ENCODE measurements at regions not wholly inside any gene's neighbourhood (a gene's known extent, or its start where the extent isn't known, plus 50 kb on each side); places are given as distances from the start of the nearest gene placed in this dataset.
A peak's percentile ranks its signal among the peaks of the same experiment; 100 is the strongest.

DNA sequence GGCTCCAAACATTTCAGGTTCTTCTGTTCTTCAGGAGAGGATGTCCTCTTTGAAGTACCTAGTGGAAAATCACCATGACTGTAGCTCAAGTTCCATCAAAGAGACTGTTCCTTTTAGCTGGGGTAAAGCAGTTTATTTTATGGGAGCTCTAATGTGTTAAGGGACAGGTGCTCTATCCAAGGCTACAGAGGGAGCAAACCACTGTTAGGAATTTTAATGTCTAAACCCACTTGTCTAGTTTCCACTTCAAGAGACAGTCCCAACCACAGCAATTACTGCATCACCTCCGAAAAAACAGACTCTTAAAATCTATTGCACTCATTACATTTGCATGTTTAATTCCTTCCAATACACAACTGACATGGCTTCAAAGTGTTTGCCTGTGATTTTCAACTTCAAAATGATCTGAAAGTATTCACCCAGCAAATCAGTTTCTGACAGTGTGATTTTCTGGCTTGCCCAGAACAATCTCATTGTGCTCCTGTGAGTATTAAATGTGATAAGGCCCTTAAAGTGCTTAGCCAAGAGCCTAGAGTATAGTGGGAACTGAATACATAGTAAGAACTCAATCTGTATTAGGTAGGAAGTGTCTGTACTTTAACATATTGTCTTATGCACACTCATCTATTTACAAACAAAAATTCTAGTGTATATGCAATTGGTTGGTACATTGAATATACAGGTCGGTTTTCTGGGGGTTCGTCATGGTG lies 266.5 kb upstream of the CCDC54 start:
- Histone ChIP-seq H3K36me3 (replicated peaks in 1 of 2; ENCODE audit: control insufficient read depth in 1 of 2, insufficient read depth in 2 of 2, low read length in 1 of 2) (no peaks in the 10 kb centered on the region), H3K9me3 (no peaks in the 10 kb centered on the region), H3F3A (replicated peaks; ENCODE audit: insufficient read depth) (peaks cover 5% of the 10 kb centered on the region), H3K27ac (ENCODE audit: low read depth in 2 of 2, low read length in 1 of 2) (no peak overlapping the region), H4K20me1 (ENCODE audit: insufficient read depth) (no peaks in the 10 kb centered on the region), H3K9ac (no peak overlapping the region), H3K4me2 (no peak overlapping the region), H2AFZ (ENCODE audit: low read depth) (no peak overlapping the region), H3K79me2 (ENCODE audit: insufficient read depth) (no peaks in the 10 kb centered on the region), H3K4me1 (ENCODE audit: control insufficient read depth in 1 of 2, insufficient read depth in 2 of 2, low read depth in 1 of 2, low read length in 1 of 2) (peaks cover 0 to 4% of the 10 kb centered on the region in 2 experiments; a peak in 2 of 4 replicates), H3K27me3 (ENCODE audit: insufficient read depth) (no peaks in the 10 kb centered on the region), H3K4me3 (ENCODE audit: low read depth in 2 of 2, low read length in 1 of 2) (no peak overlapping the region), H3K9me2 (no peaks in the 10 kb centered on the region)
- 77% methylated on average over 3 of the region's 3 CpGs for WGBS (ENCODE audit: low lambda C conversion rate)
- ChIA-PET POLR2A (no interaction called here), CTCF (no interaction called here)
- TF ChIP-seq, protein P1, sequence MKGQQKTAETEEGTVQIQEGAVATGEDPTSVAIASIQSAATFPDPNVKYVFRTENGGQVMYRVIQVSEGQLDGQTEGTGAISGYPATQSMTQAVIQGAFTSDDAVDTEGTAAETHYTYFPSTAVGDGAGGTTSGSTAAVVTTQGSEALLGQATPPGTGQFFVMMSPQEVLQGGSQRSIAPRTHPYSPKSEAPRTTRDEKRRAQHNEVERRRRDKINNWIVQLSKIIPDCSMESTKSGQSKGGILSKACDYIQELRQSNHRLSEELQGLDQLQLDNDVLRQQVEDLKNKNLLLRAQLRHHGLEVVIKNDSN (IDR thresholded peaks at IDR 0.05; ENCODE audit: borderline replicate concordance, low read depth), result no peak
- TF ChIP-seq RCOR1 (IDR thresholded peaks at IDR 0.05; ENCODE audit: low read length) (no peak), GATA2 (CRISPR knock-in tag; IDR thresholded peaks at IDR 0.05) (no peak), EP300 (IDR thresholded peaks at IDR 0.05; ENCODE audit: borderline replicate concordance in 1 of 2, low read depth in 1 of 2, low read length in 1 of 2) (no peak), RXRA (IDR thresholded peaks at IDR 0.05; ENCODE audit: borderline replicate concordance, low read depth) (no peak), FOXM1 (IDR thresholded peaks at IDR 0.05; ENCODE audit: low read depth) (no peak)
- TF ChIP-seq, protein P2, sequence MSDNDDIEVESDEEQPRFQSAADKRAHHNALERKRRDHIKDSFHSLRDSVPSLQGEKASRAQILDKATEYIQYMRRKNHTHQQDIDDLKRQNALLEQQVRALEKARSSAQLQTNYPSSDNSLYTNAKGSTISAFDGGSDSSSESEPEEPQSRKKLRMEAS (IDR thresholded peaks at IDR 0.05; ENCODE audit: low read depth), result no peak
- TF ChIP-seq, protein P3, sequence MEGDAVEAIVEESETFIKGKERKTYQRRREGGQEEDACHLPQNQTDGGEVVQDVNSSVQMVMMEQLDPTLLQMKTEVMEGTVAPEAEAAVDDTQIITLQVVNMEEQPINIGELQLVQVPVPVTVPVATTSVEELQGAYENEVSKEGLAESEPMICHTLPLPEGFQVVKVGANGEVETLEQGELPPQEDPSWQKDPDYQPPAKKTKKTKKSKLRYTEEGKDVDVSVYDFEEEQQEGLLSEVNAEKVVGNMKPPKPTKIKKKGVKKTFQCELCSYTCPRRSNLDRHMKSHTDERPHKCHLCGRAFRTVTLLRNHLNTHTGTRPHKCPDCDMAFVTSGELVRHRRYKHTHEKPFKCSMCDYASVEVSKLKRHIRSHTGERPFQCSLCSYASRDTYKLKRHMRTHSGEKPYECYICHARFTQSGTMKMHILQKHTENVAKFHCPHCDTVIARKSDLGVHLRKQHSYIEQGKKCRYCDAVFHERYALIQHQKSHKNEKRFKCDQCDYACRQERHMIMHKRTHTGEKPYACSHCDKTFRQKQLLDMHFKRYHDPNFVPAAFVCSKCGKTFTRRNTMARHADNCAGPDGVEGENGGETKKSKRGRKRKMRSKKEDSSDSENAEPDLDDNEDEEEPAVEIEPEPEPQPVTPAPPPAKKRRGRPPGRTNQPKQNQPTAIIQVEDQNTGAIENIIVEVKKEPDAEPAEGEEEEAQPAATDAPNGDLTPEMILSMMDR (IDR thresholded peaks at IDR 0.05), result no peak
- no peak for DNase-seq

DNA sequence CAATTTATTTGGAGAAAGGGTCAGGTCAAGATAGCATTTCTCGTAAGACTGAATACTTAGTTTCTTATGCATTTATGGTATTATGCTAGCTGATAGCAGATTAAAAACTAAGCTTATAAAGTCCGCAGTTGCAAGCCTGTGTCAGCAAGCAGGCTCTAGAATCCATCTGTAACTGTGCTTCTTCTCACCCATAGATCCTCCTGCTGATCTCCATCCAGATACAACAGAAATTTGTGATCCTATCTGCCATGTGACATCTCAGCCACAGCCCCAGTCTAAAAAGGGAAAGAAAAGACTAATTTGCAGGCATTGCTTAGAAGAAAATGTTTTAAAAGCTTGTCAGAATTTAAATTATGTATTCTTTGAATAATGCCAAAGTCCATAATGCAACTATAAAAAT lies 265.4 kb upstream of the CCDC54 start:
- CTCF ChIA-PET, result interaction anchor here (1.4 kb wide), 1 partner anchor 48 kb away, joined by 5 read pairs; no protein-coding TSS in a partner anchor

More for the DNA sequence above, 265.4 kb upstream of the CCDC54 start:
- WGBS (ENCODE audit: low lambda C conversion rate), result 85% methylated on average over 2 of the region's 2 CpGs
- H3F3A ChIP-seq (replicated peaks; ENCODE audit: insufficient read depth), result peaks cover 6% of the 10 kb centered on the region
- H3K27ac ChIP-seq (ENCODE audit: low read depth in 2 of 2, low read length in 1 of 2), result no peak overlapping the region
- H4K20me1 ChIP-seq (ENCODE audit: insufficient read depth), result no peaks in the 10 kb centered on the region
- DNase-seq, result peak; percentile 36
- H3K27me3 ChIP-seq (ENCODE audit: insufficient read depth), result no peaks in the 10 kb centered on the region
- TF ChIP-seq GATA2 (CRISPR knock-in tag; IDR thresholded peaks at IDR 0.05) (peak; percentile 61), RXRA (IDR thresholded peaks at IDR 0.05; ENCODE audit: borderline replicate concordance, low read depth) (no peak)
- TF ChIP-seq, protein P3 (IDR thresholded peaks at IDR 0.05), result no peak
- TF ChIP-seq, protein P4, sequence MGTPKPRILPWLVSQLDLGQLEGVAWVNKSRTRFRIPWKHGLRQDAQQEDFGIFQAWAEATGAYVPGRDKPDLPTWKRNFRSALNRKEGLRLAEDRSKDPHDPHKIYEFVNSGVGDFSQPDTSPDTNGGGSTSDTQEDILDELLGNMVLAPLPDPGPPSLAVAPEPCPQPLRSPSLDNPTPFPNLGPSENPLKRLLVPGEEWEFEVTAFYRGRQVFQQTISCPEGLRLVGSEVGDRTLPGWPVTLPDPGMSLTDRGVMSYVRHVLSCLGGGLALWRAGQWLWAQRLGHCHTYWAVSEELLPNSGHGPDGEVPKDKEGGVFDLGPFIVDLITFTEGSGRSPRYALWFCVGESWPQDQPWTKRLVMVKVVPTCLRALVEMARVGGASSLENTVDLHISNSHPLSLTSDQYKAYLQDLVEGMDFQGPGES (IDR thresholded peaks at IDR 0.05; ENCODE audit: low read depth, low read length), result no peak
- no peaks in the 10 kb centered on the region for H3K9me3 ChIP-seq
- no peaks in the 10 kb centered on the region for H3K9me2 ChIP-seq
- no peaks in the 10 kb centered on the region for H3K79me2 ChIP-seq (ENCODE audit: insufficient read depth)
- H3K36me3 ChIP-seq (replicated peaks in 1 of 2; ENCODE audit: control insufficient read depth in 1 of 2, insufficient read depth in 2 of 2, low read length in 1 of 2), result no peaks in the 10 kb centered on the region
- no peak overlapping the region for H3K4me3 ChIP-seq (ENCODE audit: low read depth in 2 of 2, low read length in 1 of 2)
- POLR2A ChIA-PET, result no interaction called here
- H3K4me2 ChIP-seq, result no peak overlapping the region
- no peak overlapping the region for H2AFZ ChIP-seq (ENCODE audit: low read depth)
- H3K9ac ChIP-seq, result no peak overlapping the region
- peaks cover 0 to 4% of the 10 kb centered on the region in 2 experiments; a peak in 2 of 4 replicates for H3K4me1 ChIP-seq (ENCODE audit: control insufficient read depth in 1 of 2, insufficient read depth in 2 of 2, low read depth in 1 of 2, low read length in 1 of 2)

All from SK-N-SH (cell line).